ENCODE measurements at regions not wholly inside any gene's neighbourhood (a gene's known extent, or its start where the extent isn't known, plus 50 kb on each side); places are given as distances from the start of the nearest gene placed in this dataset.
"Not testable (repeated sequence)": the region's sequence is repeated elsewhere in the genome, so short reads cannot be mapped to it uniquely, and the experiment has no call there.

GRCh38 chr15:19973718-19974117, 567.9 kb downstream of the GOLGA6L6 start:
- DNase-seq: no peak

- DNase-seq: not testable (repeated sequence)
Measured at GRCh38 chr15:19972582-19972981, 569.0 kb downstream of the GOLGA6L6 start.

GRCh38 chr15:19965574-19965973, 576.0 kb downstream of the GOLGA6L6 start:
- not testable (repeated sequence) for DNase-seq

GRCh38 chr15:19964480-19964879, 577.1 kb downstream of the GOLGA6L6 start:
- not testable (repeated sequence) for DNase-seq

GRCh38 chr15:19956124-19956796, 585.3 kb downstream of the GOLGA6L6 start:
- DNase-seq: no peak

GRCh38 chr15:19944261-19944888, 597.2 kb downstream of the GOLGA6L6 start:
- no peak for DNase-seq

DNA sequence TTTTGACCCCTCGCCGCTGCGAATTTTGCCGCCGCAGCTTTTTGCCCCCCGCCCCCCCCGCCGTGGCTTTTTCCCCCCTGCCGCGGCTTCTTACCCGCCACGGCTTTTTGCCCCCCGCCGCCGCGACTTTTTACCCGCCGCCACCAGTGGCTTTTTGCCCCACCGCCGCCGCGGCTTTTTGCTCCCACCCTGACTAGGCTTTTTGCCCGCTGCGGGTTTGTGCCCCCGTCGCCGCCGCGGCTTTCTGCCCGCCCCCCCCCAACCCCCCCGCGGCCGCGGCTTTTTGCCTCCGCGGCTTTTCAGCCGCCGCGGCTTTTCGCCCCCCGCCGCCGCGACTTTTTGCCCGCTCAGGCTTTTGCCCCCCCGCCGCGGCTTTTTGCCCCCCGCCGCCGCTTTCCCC, 598.1 kb downstream of the GOLGA6L6 start:
- no peak for DNase-seq

DNA sequence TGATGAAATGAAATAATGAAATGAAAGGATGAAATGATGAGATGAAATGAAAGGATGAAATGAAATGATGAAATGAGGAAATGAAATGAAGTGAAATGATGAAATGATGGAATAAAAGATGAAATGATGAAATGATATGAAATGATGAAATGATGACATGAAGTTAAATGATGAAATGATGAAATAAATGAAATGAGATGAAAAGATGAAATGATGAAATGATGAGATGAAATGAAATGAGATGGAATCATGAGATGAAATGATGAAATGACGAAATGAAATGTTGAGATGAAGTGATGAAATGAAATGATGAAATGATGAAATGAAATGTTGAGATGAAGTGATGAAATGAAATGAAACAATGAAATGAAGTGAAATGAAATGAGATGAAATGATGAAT, 638.3 kb downstream of the GOLGA6L6 start:
- not testable (repeated sequence) for DNase-seq

DNA sequence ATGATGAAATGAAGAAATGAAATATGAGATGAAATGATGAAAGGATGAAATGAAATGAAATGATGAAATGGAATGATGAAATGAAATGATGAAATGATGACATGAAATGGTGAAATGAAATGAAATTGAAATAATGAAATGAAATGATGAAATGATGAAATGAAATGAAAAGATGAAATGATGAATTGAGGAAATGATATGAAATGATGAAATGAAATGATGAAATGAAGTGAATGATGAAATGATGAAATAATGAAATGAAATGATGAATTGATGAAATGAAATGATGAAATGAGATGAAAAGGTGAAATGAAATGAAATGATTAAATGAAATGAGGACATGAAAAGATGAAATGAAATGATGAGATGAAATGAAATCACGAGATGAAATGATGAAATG, 639.2 kb downstream of the GOLGA6L6 start:
- DNase-seq: not testable (repeated sequence)

GRCh38 chr15:19901414-19901813, 640.2 kb downstream of the GOLGA6L6 start:
- DNase-seq: not testable (repeated sequence)

DNA sequence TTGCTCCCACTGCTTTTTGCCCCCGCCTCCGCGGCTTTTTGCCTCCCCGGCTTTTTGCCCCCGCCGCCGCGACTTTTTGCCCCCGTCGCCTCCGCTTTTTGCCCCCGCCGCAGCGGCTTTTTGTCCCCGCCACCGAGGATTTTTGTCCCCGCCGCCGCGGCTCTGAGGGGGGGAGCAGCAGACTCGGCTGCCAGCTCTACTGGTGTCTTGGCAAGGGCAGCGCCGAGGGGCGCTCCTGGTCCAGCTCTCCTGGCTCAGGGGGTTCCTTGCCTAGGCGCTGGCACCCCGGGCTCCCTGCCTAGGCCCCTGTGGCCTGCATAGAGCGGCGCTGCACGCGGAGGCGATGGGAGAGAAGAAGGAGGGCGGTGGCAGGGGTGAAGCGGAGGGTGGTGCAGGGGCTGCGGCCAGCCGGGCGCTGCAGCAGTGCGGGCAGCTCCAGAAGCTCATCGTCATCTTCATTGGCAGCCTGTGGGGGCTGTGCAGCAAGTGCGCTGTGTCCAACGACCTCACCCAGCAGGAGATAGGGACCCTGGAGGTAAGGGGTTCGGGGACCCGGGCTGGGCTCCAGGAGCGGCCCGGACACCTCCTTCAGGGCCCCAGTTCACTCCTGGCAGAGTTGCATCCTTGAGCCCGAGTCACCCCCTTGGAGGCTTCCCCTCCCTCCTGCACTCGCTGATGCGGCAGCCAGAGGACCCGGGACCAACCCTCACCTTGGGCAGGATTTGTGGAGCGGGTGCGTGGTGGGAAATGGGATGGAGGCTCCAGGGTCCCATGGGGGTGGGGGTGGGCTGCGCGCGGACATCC, 642.4 kb downstream of the GOLGA6L6 start:
- DNase-seq: no peak

DNA sequence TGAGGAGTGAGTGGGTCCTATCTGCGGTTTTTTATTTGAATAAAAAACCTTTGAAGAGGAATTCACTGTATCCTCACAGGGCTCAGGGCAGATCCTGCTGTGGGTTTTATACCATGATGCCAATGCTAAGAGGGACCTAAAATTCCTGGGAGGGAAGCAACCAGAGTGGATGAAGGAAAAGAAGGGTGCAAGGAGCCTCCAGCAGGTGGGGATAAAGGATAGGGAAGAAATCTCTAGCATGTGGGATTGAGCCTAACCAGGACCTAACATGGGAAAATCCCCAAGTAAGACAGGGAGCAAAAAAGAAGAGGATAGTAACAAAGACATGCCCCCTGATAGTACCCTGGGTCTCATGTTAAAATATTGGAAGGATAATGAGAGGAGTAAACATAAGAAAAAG, 652.8 kb downstream of the GOLGA6L6 start:
- DNase-seq: not testable (repeated sequence)

DNA sequence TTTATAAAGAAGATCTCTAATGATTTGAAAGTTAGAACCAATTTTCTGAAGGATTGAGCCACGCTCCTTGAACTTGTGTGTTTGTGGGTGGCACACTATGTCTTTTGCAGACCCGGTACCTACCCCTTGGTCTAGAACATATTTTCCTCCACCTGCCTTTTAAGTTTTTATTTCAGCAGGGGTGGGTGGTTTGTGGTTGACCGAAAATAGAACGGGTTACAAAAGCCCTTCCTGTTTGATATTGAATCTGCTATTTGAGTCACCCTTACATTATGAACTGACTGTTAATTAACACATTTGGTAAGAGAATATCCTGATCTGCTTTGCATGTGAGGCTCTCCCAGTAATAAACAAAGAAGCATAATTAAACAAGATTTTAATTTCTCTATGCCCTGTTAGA, 697.5 kb downstream of the GOLGA6L6 start:
- DNase-seq: not testable (repeated sequence)
